ENCODE measurements at regions not wholly inside any gene's neighbourhood (a gene's known extent, or its start where the extent isn't known, plus 50 kb on each side); places are given as distances from the start of the nearest gene placed in this dataset.

GRCh38 chr20:53760025-53760441, 166.4 kb upstream of the ZNF217 start:
- H3K36me3 ChIP-seq (ENCODE audit: control insufficient read depth, insufficient read depth, low read length), result no peaks in the 10 kb centered on the region
- no peaks in the 10 kb centered on the region for H3K27me3 ChIP-seq (ENCODE audit: control insufficient read depth, insufficient read depth, low read length)
- no peak overlapping the region for H3K27ac ChIP-seq (ENCODE audit: low read length)
- no peak overlapping the region for H3K4me3 ChIP-seq (ENCODE audit: low read length)
- no peaks in the 10 kb centered on the region for H3K9me3 ChIP-seq (replicated peaks; ENCODE audit: control insufficient read depth, low read depth, low read length)
- peaks cover 4% of the 10 kb centered on the region for H3K4me1 ChIP-seq (ENCODE audit: control insufficient read depth, insufficient read depth, low read length)
- WGBS (ENCODE audit: insufficient coverage), result 78% methylated on average over 1 of the region's 4 CpGs
- DNase-seq, result no peak

- H3K4me3 ChIP-seq (ENCODE audit: low read length), result no peak overlapping the region
- 82% methylated on average over 17 of the region's 18 CpGs for WGBS (ENCODE audit: insufficient coverage)
- H3K27me3 ChIP-seq (ENCODE audit: control insufficient read depth, insufficient read depth, low read length), result no peaks in the 10 kb centered on the region
- peaks cover 3% of the 10 kb centered on the region for H3K4me1 ChIP-seq (ENCODE audit: control insufficient read depth, insufficient read depth, low read length)
- no peaks in the 10 kb centered on the region for H3K36me3 ChIP-seq (ENCODE audit: control insufficient read depth, insufficient read depth, low read length)
- no peak overlapping the region for H3K27ac ChIP-seq (ENCODE audit: low read length)
- no peak for DNase-seq
- no peaks in the 10 kb centered on the region for H3K9me3 ChIP-seq (replicated peaks; ENCODE audit: control insufficient read depth, low read depth, low read length)
These were observed 163.9 kb upstream of the ZNF217 start for GRCh38 chr20:53757472-53757913.

GRCh38 chr20:53755733-53756531, 162.3 kb upstream of the ZNF217 start:
- H3K4me1 ChIP-seq (ENCODE audit: control insufficient read depth, insufficient read depth, low read length), result peaks cover 9% of the 10 kb centered on the region
- 71% methylated on average over 3 of the region's 8 CpGs for WGBS (ENCODE audit: insufficient coverage)
- DNase-seq, result peak; percentile 75
- H3K9me3 ChIP-seq (replicated peaks; ENCODE audit: control insufficient read depth, low read depth, low read length), result no peaks in the 10 kb centered on the region
- no peak overlapping the region for H3K27ac ChIP-seq (ENCODE audit: low read length)
- H3K36me3 ChIP-seq (ENCODE audit: control insufficient read depth, insufficient read depth, low read length), result no peaks in the 10 kb centered on the region
- H3K4me3 ChIP-seq (ENCODE audit: low read length), result no peak overlapping the region
- no peaks in the 10 kb centered on the region for H3K27me3 ChIP-seq (ENCODE audit: control insufficient read depth, insufficient read depth, low read length)

- Histone ChIP-seq H3K36me3 (ENCODE audit: control insufficient read depth, insufficient read depth, low read length) (no peaks in the 10 kb centered on the region), H3K4me3 (ENCODE audit: low read length) (no peak overlapping the region), H3K9me3 (replicated peaks; ENCODE audit: control insufficient read depth, low read depth, low read length) (no peaks in the 10 kb centered on the region), H3K4me1 (ENCODE audit: control insufficient read depth, insufficient read depth, low read length) (peaks cover 14% of the 10 kb centered on the region), H3K27me3 (ENCODE audit: control insufficient read depth, insufficient read depth, low read length) (no peaks in the 10 kb centered on the region), H3K27ac (ENCODE audit: low read length) (no peak overlapping the region)
- no CpG with 5 or more reads among the region's 2 CpGs for WGBS (ENCODE audit: insufficient coverage)
- DNase-seq, result no peak
These were observed 160.3 kb upstream of the ZNF217 start for GRCh38 chr20:53753880-53754459.

- Histone ChIP-seq H3K4me3 (ENCODE audit: low read length) (no peak overlapping the region), H3K27me3 (ENCODE audit: control insufficient read depth, insufficient read depth, low read length) (no peaks in the 10 kb centered on the region), H3K27ac (ENCODE audit: low read length) (no peak overlapping the region), H3K4me1 (ENCODE audit: control insufficient read depth, insufficient read depth, low read length) (peaks cover 14% of the 10 kb centered on the region), H3K9me3 (replicated peaks; ENCODE audit: control insufficient read depth, low read depth, low read length) (no peaks in the 10 kb centered on the region), H3K36me3 (ENCODE audit: control insufficient read depth, insufficient read depth, low read length) (no peaks in the 10 kb centered on the region)
- peak; percentile 35 for DNase-seq
- WGBS (ENCODE audit: insufficient coverage), result 25% methylated on average over 4 of the region's 16 CpGs
These were observed 159.6 kb upstream of the ZNF217 start for GRCh38 chr20:53752971-53753879.

- no peaks in the 10 kb centered on the region for H3K9me3 ChIP-seq (replicated peaks; ENCODE audit: control insufficient read depth, low read depth, low read length)
- WGBS (ENCODE audit: insufficient coverage), result 100% methylated on average over 1 of the region's 3 CpGs
- DNase-seq, result no peak
- H3K27ac ChIP-seq (ENCODE audit: low read length), result no peak overlapping the region
- no peaks in the 10 kb centered on the region for H3K27me3 ChIP-seq (ENCODE audit: control insufficient read depth, insufficient read depth, low read length)
- H3K4me1 ChIP-seq (ENCODE audit: control insufficient read depth, insufficient read depth, low read length), result peaks cover 14% of the 10 kb centered on the region
- H3K36me3 ChIP-seq (ENCODE audit: control insufficient read depth, insufficient read depth, low read length), result no peaks in the 10 kb centered on the region
- H3K4me3 ChIP-seq (ENCODE audit: low read length), result no peak overlapping the region
These were observed 158.9 kb upstream of the ZNF217 start for GRCh38 chr20:53752583-53752970.

GRCh38 chr20:53751620-53752318, 158.1 kb upstream of the ZNF217 start:
- DNase-seq, result peak; percentile 52
- no peak overlapping the region for H3K4me3 ChIP-seq (ENCODE audit: low read length)
- H3K27ac ChIP-seq (ENCODE audit: low read length), result peak overlapping the region; percentile 78
- H3K36me3 ChIP-seq (ENCODE audit: control insufficient read depth, insufficient read depth, low read length), result no peaks in the 10 kb centered on the region
- H3K27me3 ChIP-seq (ENCODE audit: control insufficient read depth, insufficient read depth, low read length), result no peaks in the 10 kb centered on the region
- no peaks in the 10 kb centered on the region for H3K9me3 ChIP-seq (replicated peaks; ENCODE audit: control insufficient read depth, low read depth, low read length)
- peaks cover 14% of the 10 kb centered on the region for H3K4me1 ChIP-seq (ENCODE audit: control insufficient read depth, insufficient read depth, low read length)
- no CpG with 5 or more reads among the region's 9 CpGs for WGBS (ENCODE audit: insufficient coverage)

- H3K4me3 ChIP-seq (ENCODE audit: low read length), result no peak overlapping the region
- H3K27me3 ChIP-seq (ENCODE audit: control insufficient read depth, insufficient read depth, low read length), result no peaks in the 10 kb centered on the region
- peaks cover 14% of the 10 kb centered on the region for H3K4me1 ChIP-seq (ENCODE audit: control insufficient read depth, insufficient read depth, low read length)
- WGBS (ENCODE audit: insufficient coverage), result 36% methylated on average over 7 of the region's 14 CpGs
- no peaks in the 10 kb centered on the region for H3K9me3 ChIP-seq (replicated peaks; ENCODE audit: control insufficient read depth, low read depth, low read length)
- peak overlapping the region; percentile 78 for H3K27ac ChIP-seq (ENCODE audit: low read length)
- DNase-seq, result peak; percentile 90
- no peaks in the 10 kb centered on the region for H3K36me3 ChIP-seq (ENCODE audit: control insufficient read depth, insufficient read depth, low read length)
These were observed 157.4 kb upstream of the ZNF217 start for GRCh38 chr20:53750827-53751619.

- no peaks in the 10 kb centered on the region for H3K36me3 ChIP-seq (ENCODE audit: control insufficient read depth, insufficient read depth, low read length)
- H3K4me1 ChIP-seq (ENCODE audit: control insufficient read depth, insufficient read depth, low read length), result peaks cover 14% of the 10 kb centered on the region
- H3K9me3 ChIP-seq (replicated peaks; ENCODE audit: control insufficient read depth, low read depth, low read length), result no peaks in the 10 kb centered on the region
- no peak overlapping the region for H3K4me3 ChIP-seq (ENCODE audit: low read length)
- no peaks in the 10 kb centered on the region for H3K27me3 ChIP-seq (ENCODE audit: control insufficient read depth, insufficient read depth, low read length)
- no CpG with 5 or more reads among the region's 1 CpG for WGBS (ENCODE audit: insufficient coverage)
- H3K27ac ChIP-seq (ENCODE audit: low read length), result no peak overlapping the region
- no peak for DNase-seq
These were observed 155.9 kb upstream of the ZNF217 start for GRCh38 chr20:53749499-53749898.

Measured in muscle of leg (tissue), 3 donors.